HTR-8/SVneo (cell line): ENCODE measurements at regions not wholly inside any gene's neighbourhood (a gene's known extent, or its start where the extent isn't known, plus 50 kb on each side); places are given as distances from the start of the nearest gene placed in this dataset.
A peak's percentile ranks its signal among the peaks of the same experiment; 100 is the strongest.

Experiments
- DNase-seq: peaks from one replicate; pipeline ENCODE4 v3.0.0; 2011; ENCODE audit warnings: low spot score, mixed read lengths; ENCODE audit not compliant: insufficient read length
- FAIRE-seq: peaks from 2 replicates; lab custom pipeline; 2011; peaks lifted over from hg19 to GRCh38; lab: Jason Lieb, UNC

DNA sequence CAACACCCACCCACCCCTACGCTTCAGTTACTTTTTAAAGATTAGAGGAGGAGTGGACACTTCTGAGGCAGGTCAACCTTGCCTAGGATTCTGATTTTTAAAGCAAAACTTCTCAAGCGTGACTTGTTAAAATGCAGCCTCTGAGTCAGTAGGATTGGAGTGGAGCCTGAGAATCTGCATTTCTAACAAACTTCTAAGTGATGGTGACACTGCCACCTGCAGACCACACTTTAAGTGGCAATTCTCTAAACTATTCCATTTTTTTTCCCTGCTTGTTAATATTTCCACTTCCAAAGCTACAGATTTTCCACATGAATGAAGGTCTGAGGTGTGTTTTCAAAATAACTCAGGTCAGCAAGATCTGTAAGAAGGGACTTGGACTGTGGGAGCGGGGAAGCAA is 171.1 kb upstream of the CCDC150 start:
- DNase-seq (no peak), FAIRE-seq (no peak)

DNA sequence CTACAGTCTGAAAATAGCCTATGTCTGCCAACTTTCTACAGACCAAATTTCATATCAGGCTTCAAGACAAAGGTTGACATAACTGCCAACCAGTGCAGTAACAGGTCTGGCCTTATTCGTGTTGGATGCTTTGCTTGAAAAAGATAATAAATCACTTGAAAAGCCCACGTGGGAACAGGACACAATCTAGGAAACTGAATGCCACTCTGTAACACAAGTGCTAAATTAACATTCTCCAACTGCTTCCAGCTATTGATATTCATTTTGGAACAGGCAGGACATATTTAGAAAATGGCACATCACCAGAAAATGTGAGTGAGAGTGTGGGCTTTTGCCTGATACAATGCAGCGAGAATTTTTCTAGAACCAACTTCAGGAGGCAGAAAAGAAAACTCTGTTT is 165.9 kb upstream of the CCDC150 start:
- FAIRE-seq (no peak), DNase-seq (no peak)

- no peak for FAIRE-seq
Measured at GRCh38 chr2:196475611-196476010, 163.9 kb upstream of the CCDC150 start.

GRCh38 chr2:196478588-196478987 is 160.9 kb upstream of the CCDC150 start:
- DNase-seq (no peak), FAIRE-seq (no peak)

More at GRCh38 chr2:196475611-196476010, 163.9 kb upstream of the CCDC150 start:
- no peak for DNase-seq

GRCh38 chr2:196479350-196479749 is 160.2 kb upstream of the CCDC150 start:
- DNase-seq = no peak

DNA sequence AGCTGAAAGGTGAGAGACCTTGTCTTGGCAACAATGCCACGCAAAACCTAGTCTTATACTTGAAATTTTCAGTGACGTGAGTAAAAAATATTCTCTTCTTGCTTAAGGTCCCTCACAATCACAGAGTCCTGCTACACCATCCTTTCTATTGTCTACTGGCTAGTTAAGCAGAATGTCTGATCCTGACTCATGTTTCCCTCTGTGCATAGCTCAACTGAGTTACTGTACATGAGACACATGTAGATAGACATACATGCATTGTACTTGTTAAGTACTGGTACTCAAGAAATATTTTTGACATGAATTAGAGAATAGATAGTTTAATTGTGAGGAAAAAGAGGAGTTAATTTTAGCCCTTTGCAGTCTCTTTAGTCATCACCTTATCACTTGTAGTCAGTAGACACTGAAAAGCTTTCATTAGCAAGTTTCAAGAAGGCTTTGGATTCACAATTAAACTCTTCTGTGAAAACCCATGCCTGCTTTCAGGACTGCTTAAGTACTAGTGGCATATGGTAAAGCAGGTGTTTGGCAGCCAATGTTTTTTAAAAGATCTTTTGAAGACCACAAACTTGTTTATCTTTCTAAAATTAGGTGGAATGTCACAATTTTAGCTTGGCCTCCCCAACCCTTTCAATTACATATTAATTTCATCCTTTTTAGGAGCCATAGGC is 158.7 kb upstream of the CCDC150 start:
- DNase-seq = no peak
- no peak for FAIRE-seq

More at GRCh38 chr2:196479350-196479749, 160.2 kb upstream of the CCDC150 start:
- FAIRE-seq = no peak

DNA sequence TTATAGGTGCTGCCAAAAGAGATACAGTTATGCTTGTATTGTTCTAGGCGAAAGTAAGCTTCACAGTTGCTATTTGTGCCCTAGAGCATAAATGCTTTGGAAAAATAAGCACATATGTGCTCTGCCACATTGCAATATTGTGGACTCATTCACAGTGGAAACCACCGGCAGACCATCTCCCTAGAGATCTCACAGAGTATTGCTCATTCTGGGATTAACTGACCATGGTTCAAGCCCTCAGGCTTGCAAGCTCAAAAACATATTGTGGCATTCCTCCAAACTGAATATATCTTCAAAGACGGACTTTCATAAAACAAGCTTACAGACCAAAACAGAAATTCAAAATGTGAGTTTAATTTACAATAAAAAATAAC is 158.2 kb upstream of the CCDC150 start:
- DNase-seq (peak; percentile 10), FAIRE-seq (no peak)

GRCh38 chr2:196482119-196483065 is 157.1 kb upstream of the CCDC150 start:
- no peak for DNase-seq
- FAIRE-seq = no peak

DNA sequence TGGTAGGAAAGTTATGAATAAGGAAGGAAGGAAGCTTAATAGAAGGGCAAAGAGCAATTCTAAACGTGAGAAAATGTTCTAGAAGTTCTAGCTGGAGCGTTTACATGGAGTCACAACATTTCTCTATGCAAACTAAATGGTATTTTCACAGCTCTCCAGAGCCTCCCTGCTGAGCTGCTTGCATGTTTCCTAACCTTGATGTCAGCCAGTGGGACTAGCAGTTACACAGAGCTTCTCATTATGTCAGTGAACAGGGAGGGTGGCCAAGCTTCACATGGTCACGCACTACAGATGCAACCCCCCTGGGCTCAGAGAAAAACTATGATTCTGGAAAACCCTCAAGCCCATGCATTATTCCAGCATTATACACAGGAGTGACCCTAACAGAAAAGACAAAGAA is 153.4 kb upstream of the CCDC150 start:
- no peak for FAIRE-seq
- no peak for DNase-seq

DNA sequence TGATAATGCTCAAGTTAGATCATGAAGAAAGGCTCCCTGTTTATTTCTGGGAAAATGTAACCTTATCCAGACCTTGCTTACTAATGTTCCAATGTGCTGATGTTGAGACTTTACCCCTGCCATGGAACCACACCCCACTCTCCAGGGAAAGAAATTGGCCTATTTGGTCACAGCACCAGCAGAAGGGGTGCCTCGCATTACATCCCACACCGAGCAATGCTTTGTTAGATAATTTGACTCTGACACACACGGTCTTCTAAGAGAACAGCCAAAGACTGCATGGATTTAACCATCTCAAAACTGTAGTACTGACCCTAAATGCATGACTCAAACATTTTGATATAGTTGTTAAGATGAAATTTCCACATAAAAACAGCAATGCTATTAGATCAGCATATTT is 152.1 kb upstream of the CCDC150 start:
- no peak for FAIRE-seq
- DNase-seq = no peak

GRCh38 chr2:196489371-196489770 is 150.1 kb upstream of the CCDC150 start:
- no peak for DNase-seq
- no peak for FAIRE-seq

GRCh38 chr2:196492946-196493345 is 146.6 kb upstream of the CCDC150 start:
- DNase-seq (no peak), FAIRE-seq (no peak)

DNA sequence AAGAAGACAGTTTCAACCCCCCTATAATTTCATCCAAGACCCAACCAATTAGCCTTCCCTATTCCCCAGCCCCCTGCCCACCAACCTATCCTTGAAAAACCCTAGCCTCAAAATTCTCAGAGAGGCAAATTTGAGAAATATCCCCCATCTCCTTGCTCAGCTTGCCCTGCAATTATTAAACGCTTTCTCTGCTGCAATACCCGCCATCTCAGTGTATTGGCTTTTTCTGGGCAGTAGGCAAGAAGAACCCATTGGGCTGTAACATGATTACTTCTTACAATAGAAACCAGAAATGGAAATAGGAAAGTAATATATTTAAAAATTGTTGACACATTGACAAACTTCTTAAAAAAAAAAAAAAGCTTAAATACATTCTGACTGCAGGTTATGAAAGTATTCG is 140.6 kb upstream of the CCDC150 start:
- FAIRE-seq (no peak), DNase-seq (no peak)

DNA sequence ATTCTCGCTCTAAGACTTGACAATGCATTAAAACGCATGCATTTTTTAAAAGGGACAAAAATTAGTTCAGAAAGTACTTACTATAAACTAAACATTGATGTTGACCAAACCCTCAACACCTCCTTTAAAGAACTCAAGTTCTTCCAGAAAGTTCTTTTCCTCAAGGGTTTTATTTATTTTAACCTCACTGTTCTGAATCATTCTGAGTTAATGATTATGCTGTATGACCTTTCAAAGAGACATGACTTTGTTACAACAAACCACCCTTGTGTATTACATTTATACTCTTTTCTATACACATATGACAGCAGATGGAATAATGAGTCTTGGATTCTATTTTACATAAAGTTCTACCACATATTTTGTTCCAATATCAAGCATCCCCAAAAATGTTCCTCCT is 139.8 kb upstream of the CCDC150 start:
- DNase-seq (no peak), FAIRE-seq (no peak)

DNA sequence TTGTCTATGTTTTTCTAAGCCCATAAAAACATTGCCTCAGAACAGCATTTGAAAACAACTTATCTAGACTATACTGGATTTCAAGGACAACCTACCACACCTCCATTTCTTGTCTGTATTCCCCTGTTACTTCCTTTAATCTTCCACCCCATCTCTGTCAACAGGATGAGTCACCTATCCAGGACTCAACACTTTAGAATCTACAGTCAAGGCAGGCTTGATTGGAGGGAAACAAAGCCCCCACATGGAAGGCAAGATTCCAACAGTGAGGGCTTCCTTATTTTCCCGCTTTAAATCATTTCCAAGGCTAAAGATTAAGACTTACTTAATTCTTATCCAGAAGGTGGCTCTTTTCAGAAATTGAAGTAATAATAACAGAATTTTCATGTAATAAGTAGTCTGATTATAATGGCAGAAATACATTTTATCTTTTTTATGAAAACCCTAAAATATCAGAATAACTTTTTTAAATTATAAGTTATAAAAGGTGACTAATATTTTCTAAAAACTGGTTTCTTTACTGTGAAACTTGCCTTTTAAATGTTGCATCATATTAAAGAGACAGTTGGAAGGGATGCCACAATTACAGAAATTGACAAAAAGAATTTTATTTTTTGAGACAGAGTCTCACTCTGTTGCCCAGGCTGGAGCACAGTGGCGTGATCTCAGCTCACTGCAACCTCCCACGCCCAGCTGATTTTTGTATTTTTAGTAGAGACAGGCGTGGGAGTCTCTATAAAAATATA is 138.7 kb upstream of the CCDC150 start:
- DNase-seq (peak; percentile 23), FAIRE-seq (no peak)

- FAIRE-seq (no peak), DNase-seq (no peak)
Measured at GRCh38 chr2:196501836-196502235, 137.7 kb upstream of the CCDC150 start.

GRCh38 chr2:196502386-196502785 is 137.1 kb upstream of the CCDC150 start:
- FAIRE-seq = peak; percentile 46
- DNase-seq = no peak

DNA sequence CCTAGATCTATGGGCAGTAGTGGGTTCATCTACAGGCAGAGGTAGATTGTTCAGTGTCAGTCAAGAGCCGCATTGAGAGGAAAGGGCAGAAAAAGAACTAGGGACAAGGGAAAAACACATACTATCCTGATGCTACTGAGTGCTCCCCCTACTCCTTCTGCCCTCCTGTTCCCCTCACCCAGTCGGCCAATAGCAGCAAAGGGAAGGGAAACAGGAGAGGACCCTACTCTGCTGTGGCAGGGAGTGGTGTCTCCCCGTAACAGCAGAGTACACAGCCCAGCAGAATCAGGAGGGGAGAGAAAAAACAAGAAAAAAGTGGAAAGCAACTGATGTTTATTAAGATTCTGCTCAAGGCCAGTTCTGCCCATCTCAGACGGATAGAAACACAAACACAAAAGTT is 136.1 kb upstream of the CCDC150 start:
- DNase-seq = no peak

GRCh38 chr2:196504788-196505187 is 134.7 kb upstream of the CCDC150 start:
- FAIRE-seq = no peak
- DNase-seq = no peak

More for the DNA sequence above, 136.1 kb upstream of the CCDC150 start:
- no peak for FAIRE-seq

DNA sequence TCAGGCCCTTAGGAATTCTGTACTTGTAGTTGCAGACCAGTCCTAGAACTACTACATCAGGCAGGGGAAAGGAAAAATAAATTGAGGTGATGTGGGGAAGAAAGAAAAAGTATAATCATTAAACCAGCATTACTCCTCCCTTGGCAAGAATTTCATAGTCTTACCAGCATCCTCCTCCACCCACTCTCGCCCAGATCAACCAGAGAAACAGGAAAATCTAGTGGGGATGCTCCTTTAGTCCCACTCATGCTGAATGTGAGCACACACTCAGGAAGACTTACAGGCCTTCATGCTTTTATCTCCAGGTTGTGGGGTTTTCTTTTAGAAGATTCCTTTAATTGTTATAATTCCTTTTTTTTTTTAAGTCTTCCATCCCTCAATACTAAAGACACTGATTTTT is 129.3 kb upstream of the CCDC150 start:
- FAIRE-seq (no peak), DNase-seq (no peak)
